Smooth muscle cell (in vitro differentiated cells): ENCODE measurements at regions not wholly inside any gene's neighbourhood (a gene's known extent, or its start where the extent isn't known, plus 50 kb on each side); places are given as distances from the start of the nearest gene placed in this dataset.

Experiments
- DNase-seq: peaks from one replicate; lab custom pipeline; 2025; ENCODE audit not compliant: unreplicated experiment; lab: John Stamatoyannopoulos, UW
- H2AFZ ChIP-seq: fragments of 200-600 bp; sonication (generic); 2 replicates; pipeline ENCODE4 v1.6.0; 2016; ENCODE audit warnings: antibody characterized with exemption, low read depth, mild to moderate bottlenecking
- H3F3A ChIP-seq: fragments of 200-600 bp; sonication (generic); 2 replicates; pipeline ENCODE4 v1.6.0; 2017; ENCODE audit warnings: antibody characterized with exemption, low read depth
- H3K27ac ChIP-seq: fragments of 200-600 bp; sonication (generic); 2 replicates; pipeline ENCODE4 v1.5.1; 2016; ENCODE audit warnings: low read depth, mild to moderate bottlenecking
- H3K27me3 ChIP-seq: fragments of 200-600 bp; sonication (generic); 2 replicates; pipeline ENCODE4 v1.6.1; 2016; ENCODE audit warnings: low read depth, mild to moderate bottlenecking
- H3K36me3 ChIP-seq: fragments of 200-600 bp; sonication (generic); 2 replicates; pipeline ENCODE4 v1.5.1; 2016; ENCODE audit warnings: low read depth
- H3K4me1 ChIP-seq: fragments of 200-600 bp; sonication (generic); 2 replicates; pipeline ENCODE4 v1.5.1; 2016; ENCODE audit warnings: low read depth
- H3K4me2 ChIP-seq: fragments of 200-600 bp; sonication (generic); 2 replicates; pipeline ENCODE4 v1.6.0; 2016; ENCODE audit warnings: mild to moderate bottlenecking
- H3K4me3 ChIP-seq: fragments of 200-600 bp; sonication (generic); 2 replicates; pipeline ENCODE4 v1.5.1; 2016; ENCODE audit warnings: mild to moderate bottlenecking
- H3K79me2 ChIP-seq: fragments of 200-600 bp; sonication (generic); 2 replicates; pipeline ENCODE4 v1.6.0; 2016; ENCODE audit warnings: low read depth, mild to moderate bottlenecking
- H3K9ac ChIP-seq: fragments of 200-600 bp; sonication (generic); 2 replicates; pipeline ENCODE4 v1.6.0; 2016; ENCODE audit warnings: low read depth
- H3K9me3 ChIP-seq: fragments of 200-600 bp; sonication (generic); replicated peaks from 2 replicates; pipeline ENCODE4 v1.5.1; 2016; ENCODE audit warnings: low read depth
- H4K20me1 ChIP-seq: fragments of 200-600 bp; sonication (generic); 2 replicates; pipeline ENCODE4 v1.6.0; 2016; ENCODE audit warnings: low read depth
- WGBS: methylation state at CpG from one replicate; pipeline ENCODE4 v1.1.7; 2016; ENCODE audit warnings: low lambda C conversion rate; 5-methylcytosine and 5-hydroxymethylcytosine counted together
- TF ChIP-seq, protein P1 (sequence below): fragments of 200-600 bp; sonication (generic); IDR thresholded peaks from 2 replicates; pipeline ENCODE4 v1.5.1; 2017; ENCODE audit warnings: borderline replicate concordance, mild to moderate bottlenecking, antibody characterized with exemption; ENCODE audit not compliant: insufficient read depth, poor library complexity, severe bottlenecking

DNA sequence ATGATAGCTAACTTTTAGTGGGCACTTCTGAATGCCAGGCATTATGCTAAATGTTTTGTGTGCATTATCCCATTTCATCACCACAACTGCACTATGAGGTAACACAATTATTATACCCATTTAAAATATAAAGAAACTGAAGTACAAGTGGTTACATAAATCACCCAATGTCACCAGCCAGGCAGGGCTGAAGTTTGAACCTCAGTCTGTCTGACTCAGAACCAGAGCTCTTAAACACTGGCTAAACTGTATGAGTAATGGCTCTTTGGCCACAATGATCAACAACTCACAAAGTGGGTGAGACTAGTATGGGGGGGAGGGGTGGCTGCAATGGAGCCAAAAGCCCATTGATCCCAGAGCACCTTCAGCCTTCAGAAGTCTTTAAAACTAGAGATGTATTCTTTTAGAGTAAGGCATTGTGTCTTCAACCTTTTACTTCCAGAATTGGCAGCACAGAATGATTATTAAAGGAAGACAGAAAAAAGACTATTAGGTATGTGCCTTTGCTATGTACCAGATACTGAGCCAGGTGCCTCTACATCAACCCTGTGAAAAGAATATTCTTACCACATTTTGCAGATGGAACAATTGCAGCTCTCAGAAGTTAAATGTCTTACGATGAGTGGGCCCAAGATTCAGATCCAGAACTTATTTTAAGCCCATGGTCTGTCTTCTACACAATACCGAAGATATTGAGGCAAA, 166.9 kb downstream of the UACA start:
- no peak for DNase-seq
- H3K27me3 ChIP-seq: no peaks in the 10 kb centered on the region
- H3K36me3 ChIP-seq: no peaks in the 10 kb centered on the region
- peak overlapping the region; percentile 41 for H3K27ac ChIP-seq
- peaks cover 6% of the 10 kb centered on the region for H3F3A ChIP-seq
- no peaks in the 10 kb centered on the region for H4K20me1 ChIP-seq
- TF ChIP-seq, protein P1, sequence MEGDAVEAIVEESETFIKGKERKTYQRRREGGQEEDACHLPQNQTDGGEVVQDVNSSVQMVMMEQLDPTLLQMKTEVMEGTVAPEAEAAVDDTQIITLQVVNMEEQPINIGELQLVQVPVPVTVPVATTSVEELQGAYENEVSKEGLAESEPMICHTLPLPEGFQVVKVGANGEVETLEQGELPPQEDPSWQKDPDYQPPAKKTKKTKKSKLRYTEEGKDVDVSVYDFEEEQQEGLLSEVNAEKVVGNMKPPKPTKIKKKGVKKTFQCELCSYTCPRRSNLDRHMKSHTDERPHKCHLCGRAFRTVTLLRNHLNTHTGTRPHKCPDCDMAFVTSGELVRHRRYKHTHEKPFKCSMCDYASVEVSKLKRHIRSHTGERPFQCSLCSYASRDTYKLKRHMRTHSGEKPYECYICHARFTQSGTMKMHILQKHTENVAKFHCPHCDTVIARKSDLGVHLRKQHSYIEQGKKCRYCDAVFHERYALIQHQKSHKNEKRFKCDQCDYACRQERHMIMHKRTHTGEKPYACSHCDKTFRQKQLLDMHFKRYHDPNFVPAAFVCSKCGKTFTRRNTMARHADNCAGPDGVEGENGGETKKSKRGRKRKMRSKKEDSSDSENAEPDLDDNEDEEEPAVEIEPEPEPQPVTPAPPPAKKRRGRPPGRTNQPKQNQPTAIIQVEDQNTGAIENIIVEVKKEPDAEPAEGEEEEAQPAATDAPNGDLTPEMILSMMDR: no peak
- 92% methylated on average over 2 of the region's 2 CpGs for WGBS
- no peak overlapping the region for H2AFZ ChIP-seq
- H3K9me3 ChIP-seq: no peaks in the 10 kb centered on the region
- H3K9ac ChIP-seq: no peak overlapping the region
- H3K4me2 ChIP-seq: peak overlapping the region; percentile 26
- no peaks in the 10 kb centered on the region for H3K4me1 ChIP-seq
- no peaks in the 10 kb centered on the region for H3K79me2 ChIP-seq
- H3K4me3 ChIP-seq: no peak overlapping the region

DNA sequence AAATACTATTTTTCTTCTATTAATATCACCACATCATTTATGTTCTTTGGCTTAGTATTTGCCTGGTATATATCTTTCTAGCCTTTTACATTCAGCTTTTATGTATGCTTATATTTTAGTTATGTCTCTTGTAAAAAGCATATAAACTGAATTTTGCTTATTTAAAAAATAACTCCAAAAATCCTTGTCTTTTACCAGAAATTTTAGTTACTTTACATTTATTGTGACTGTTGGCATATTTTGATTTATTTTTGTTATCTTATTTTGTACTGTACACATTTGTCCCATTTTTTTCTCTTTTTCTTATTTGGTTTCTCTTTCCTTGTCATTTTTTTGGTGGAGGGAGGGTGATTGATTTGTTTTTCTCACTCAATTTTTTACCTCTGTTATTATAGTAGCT, 169.6 kb downstream of the UACA start:
- Histone ChIP-seq H3K4me3 (no peak overlapping the region), H3K27me3 (no peaks in the 10 kb centered on the region), H3K27ac (no peak overlapping the region), H3K9ac (no peak overlapping the region), H4K20me1 (no peaks in the 10 kb centered on the region), H3K36me3 (no peaks in the 10 kb centered on the region), H3K9me3 (no peaks in the 10 kb centered on the region), H2AFZ (no peak overlapping the region), H3K79me2 (no peaks in the 10 kb centered on the region), H3F3A (peaks cover 6% of the 10 kb centered on the region), H3K4me1 (no peaks in the 10 kb centered on the region), H3K4me2 (no peak overlapping the region)
- TF ChIP-seq, protein P1: no peak
- no peak for DNase-seq

DNA sequence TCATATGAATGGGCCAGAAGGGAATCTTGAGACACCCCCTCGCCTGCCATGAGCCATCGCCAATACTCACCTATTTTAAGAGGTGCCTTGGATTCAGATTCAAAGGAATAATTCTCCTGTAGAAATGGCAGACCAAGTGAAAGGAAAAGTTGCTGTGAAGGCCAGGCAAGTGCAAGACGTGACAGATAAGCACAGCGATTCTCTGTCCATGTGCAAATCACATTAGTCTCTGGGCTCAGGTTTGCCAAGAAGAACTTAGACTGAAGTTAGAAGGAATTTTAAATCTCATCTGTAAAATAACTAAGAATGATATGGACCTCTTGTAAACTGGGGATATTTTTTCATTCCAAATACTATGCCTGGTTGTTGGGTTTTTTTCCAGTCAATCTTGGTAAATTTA, 173.6 kb downstream of the UACA start:
- H3K27ac ChIP-seq: peak overlapping the region; percentile 29
- no peaks in the 10 kb centered on the region for H3F3A ChIP-seq
- no peak overlapping the region for H2AFZ ChIP-seq
- no peak for DNase-seq
- no peaks in the 10 kb centered on the region for H3K36me3 ChIP-seq
- H3K79me2 ChIP-seq: no peaks in the 10 kb centered on the region
- no peak overlapping the region for H3K9ac ChIP-seq
- TF ChIP-seq, protein P1: no peak
- no peaks in the 10 kb centered on the region for H4K20me1 ChIP-seq
- peak overlapping the region; percentile 57 for H3K4me2 ChIP-seq
- peaks cover 1% of the 10 kb centered on the region for H3K4me1 ChIP-seq
- no peaks in the 10 kb centered on the region for H3K9me3 ChIP-seq
- WGBS: 55% methylated on average over 4 of the region's 4 CpGs
- H3K4me3 ChIP-seq: no peak overlapping the region
- H3K27me3 ChIP-seq: no peaks in the 10 kb centered on the region

DNA sequence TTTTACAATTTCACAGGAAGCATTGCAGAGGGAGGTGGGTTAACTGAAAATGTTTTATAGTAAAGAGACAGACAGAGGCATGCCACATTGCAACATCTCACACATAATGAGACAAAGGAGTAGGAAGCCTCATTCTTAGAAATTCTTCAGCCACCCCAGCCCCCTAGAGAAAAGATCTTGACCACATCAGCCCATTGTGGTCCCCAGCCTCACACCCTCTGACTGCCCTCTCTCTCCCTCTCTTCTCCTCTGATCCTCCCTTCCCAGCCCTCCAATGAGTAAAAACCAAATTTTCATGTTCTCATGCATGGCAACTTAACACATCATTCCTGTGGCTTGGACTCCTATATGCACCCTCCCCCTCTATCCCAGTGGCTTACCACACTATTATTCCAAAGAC, 174.1 kb downstream of the UACA start:
- H3K4me3 ChIP-seq: no peak overlapping the region
- TF ChIP-seq, protein P1: no peak
- no peaks in the 10 kb centered on the region for H3K79me2 ChIP-seq
- H3K27me3 ChIP-seq: no peaks in the 10 kb centered on the region
- H3K9ac ChIP-seq: no peak overlapping the region
- H3K36me3 ChIP-seq: no peaks in the 10 kb centered on the region
- no peaks in the 10 kb centered on the region for H4K20me1 ChIP-seq
- peaks cover 5% of the 10 kb centered on the region for H3K4me1 ChIP-seq
- H3F3A ChIP-seq: no peaks in the 10 kb centered on the region
- H3K9me3 ChIP-seq: no peaks in the 10 kb centered on the region
- H3K4me2 ChIP-seq: peak overlapping the region; percentile 57
- no peak for DNase-seq
- H3K27ac ChIP-seq: peak overlapping the region; percentile 29
- H2AFZ ChIP-seq: no peak overlapping the region
